Loucy (cell line): ENCODE measurements at regions not wholly inside any gene's neighbourhood (a gene's known extent, or its start where the extent isn't known, plus 50 kb on each side); places are given as distances from the start of the nearest gene placed in this dataset.

Source experiments
- H2AFZ ChIP-seq: fragments of 200-600 bp; sonication (generic); 2 replicates; pipeline ENCODE4 v1.6.0; 2016; ENCODE audit warnings: antibody characterized with exemption, mild to moderate bottlenecking, low read length, moderate library complexity
- H3F3A ChIP-seq: fragments of 200-600 bp; 2 replicates; pipeline ENCODE4 v1.6.0; 2016; ENCODE audit warnings: antibody characterized with exemption, low read depth, mild to moderate bottlenecking
- H3K27me3 ChIP-seq: fragments of 200-600 bp; sonication (generic); 2 replicates; pipeline ENCODE4 v1.6.1; 2014; ENCODE audit warnings: low read length, mild to moderate bottlenecking; ENCODE audit not compliant: insufficient read depth, poor library complexity, severe bottlenecking
- H3K36me3 ChIP-seq: fragments of 200-600 bp; sonication (generic); 2 replicates; pipeline ENCODE4 v1.6.1; 2016; ENCODE audit warnings: low read length; ENCODE audit not compliant: insufficient read depth
- H3K4me1 ChIP-seq: fragments of 200-600 bp; sonication (generic); 2 replicates; pipeline ENCODE4 v1.5.1; 2014; ENCODE audit warnings: low read length, mild to moderate bottlenecking; ENCODE audit not compliant: insufficient read depth, poor library complexity, severe bottlenecking
- H3K4me2 ChIP-seq: fragments of 200-600 bp; sonication (generic); 2 replicates; pipeline ENCODE4 v1.6.0; 2014; ENCODE audit warnings: antibody characterized with exemption, low read length, low read depth, mild to moderate bottlenecking; ENCODE audit not compliant: poor library complexity, severe bottlenecking
- H3K4me3 ChIP-seq: fragments of 200-600 bp; sonication (generic); 2 replicates; pipeline ENCODE4 v1.5.1; 2014; ENCODE audit warnings: low read length, mild to moderate bottlenecking, mixed read lengths; ENCODE audit not compliant: poor library complexity, severe bottlenecking
- H3K79me2 ChIP-seq: fragments of 200-600 bp; sonication (generic); 2 replicates; pipeline ENCODE4 v1.6.1; 2014; ENCODE audit warnings: low read length; ENCODE audit not compliant: insufficient read depth
- H3K9ac ChIP-seq: fragments of 200-600 bp; sonication (generic); 2 replicates; pipeline ENCODE4 v1.6.0; 2014; ENCODE audit warnings: mild to moderate bottlenecking, low read depth, low read length, moderate library complexity; ENCODE audit not compliant: poor library complexity, severe bottlenecking
- H3K9me2 ChIP-seq: fragments of 200-600 bp; sonication (generic); replicated peaks from 2 replicates; pipeline ENCODE4 v1.6.1; 2016; ENCODE audit warnings: low read depth, low read length, mixed read lengths
- H3K9me3 ChIP-seq: fragments of 200-600 bp; sonication (generic); 2 replicates; pipeline ENCODE4 v1.6.1; 2014; ENCODE audit warnings: mild to moderate bottlenecking, antibody characterized with exemption, low read length, low read depth; ENCODE audit not compliant: insufficient read depth
- H4K20me1 ChIP-seq: fragments of 200-600 bp; sonication (generic); 2 replicates; pipeline ENCODE4 v1.6.0; 2014; ENCODE audit warnings: antibody characterized with exemption, low read length, mild to moderate bottlenecking; ENCODE audit not compliant: insufficient read depth, poor library complexity, severe bottlenecking
- EZH2phosphoT487 ChIP-seq: fragments of 200-600 bp; IDR thresholded peaks from 2 replicates; pipeline ENCODE4 v1.6.1; 2018; ENCODE audit warnings: antibody characterized with exemption, mild to moderate bottlenecking, moderate library complexity, borderline replicate concordance
- TF ChIP-seq, protein P1 (sequence below): fragments of 200-600 bp; sonication (generic); conservative IDR thresholded peaks from 2 replicates; pipeline ENCODE4 v1.5.1; 2014; ENCODE audit warnings: mild to moderate bottlenecking, antibody characterized with exemption, low read length

DNA sequence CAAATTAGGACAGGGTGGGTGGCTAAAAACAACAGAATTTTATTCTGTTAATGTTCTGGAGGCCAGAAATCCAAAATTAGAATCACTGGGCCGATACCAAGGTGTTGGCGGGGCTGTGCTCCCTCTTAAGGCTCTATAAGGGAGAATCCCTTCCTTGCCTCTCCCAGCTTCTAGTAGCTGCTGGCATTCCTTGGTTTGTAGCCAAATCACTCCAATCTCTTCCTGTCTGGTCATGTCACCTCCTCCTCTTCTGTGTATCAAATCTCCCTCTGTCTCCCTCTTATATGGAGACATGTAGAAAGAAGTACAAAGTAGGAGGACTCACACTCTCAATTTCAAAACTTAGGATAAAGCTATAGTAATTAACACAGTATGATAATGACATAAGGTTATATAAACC, 102.9 kb upstream of the SIRPA start:
- Histone ChIP-seq H3K4me2 (no peak overlapping the region), H4K20me1 (no peaks in the 10 kb centered on the region), H3K4me1 (no peaks in the 10 kb centered on the region), H3K79me2 (no peaks in the 10 kb centered on the region), H3K9me3 (no peaks in the 10 kb centered on the region), H3K36me3 (no peaks in the 10 kb centered on the region), H3K9ac (no peak overlapping the region), H3K27me3 (no peaks in the 10 kb centered on the region), H2AFZ (no peak overlapping the region), H3K9me2 (no peaks in the 10 kb centered on the region), H3K4me3 (no peak overlapping the region), H3F3A (no peaks in the 10 kb centered on the region)
- no peak for TF ChIP-seq EZH2phosphoT487
- TF ChIP-seq, protein P1, sequence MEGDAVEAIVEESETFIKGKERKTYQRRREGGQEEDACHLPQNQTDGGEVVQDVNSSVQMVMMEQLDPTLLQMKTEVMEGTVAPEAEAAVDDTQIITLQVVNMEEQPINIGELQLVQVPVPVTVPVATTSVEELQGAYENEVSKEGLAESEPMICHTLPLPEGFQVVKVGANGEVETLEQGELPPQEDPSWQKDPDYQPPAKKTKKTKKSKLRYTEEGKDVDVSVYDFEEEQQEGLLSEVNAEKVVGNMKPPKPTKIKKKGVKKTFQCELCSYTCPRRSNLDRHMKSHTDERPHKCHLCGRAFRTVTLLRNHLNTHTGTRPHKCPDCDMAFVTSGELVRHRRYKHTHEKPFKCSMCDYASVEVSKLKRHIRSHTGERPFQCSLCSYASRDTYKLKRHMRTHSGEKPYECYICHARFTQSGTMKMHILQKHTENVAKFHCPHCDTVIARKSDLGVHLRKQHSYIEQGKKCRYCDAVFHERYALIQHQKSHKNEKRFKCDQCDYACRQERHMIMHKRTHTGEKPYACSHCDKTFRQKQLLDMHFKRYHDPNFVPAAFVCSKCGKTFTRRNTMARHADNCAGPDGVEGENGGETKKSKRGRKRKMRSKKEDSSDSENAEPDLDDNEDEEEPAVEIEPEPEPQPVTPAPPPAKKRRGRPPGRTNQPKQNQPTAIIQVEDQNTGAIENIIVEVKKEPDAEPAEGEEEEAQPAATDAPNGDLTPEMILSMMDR = no peak

DNA sequence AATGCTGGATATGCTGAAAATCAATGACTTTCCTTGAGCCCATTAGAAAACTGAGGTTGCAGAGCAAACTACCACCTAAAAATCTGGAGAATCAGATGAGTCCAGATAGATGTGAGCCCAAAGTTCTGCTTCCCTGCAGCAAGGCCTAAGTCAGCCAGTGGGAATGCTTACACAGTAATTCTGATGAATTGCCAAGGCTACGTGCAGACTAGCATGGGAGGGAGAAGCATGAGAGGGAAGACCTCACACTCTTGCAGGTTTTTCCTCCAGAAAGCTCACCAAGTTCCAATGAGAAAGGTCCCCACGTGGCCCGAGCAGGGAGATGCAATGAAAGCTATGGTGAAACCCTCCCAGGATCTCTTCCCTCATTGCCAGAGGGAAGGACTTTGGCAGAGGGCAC, 104.8 kb upstream of the SIRPA start:
- no peaks in the 10 kb centered on the region for H3K79me2 ChIP-seq
- no peaks in the 10 kb centered on the region for H3K9me2 ChIP-seq
- no peak overlapping the region for H3K4me2 ChIP-seq
- peaks cover 7% of the 10 kb centered on the region for H3K27me3 ChIP-seq
- H3K36me3 ChIP-seq = no peaks in the 10 kb centered on the region
- H3K9ac ChIP-seq = no peak overlapping the region
- H3K4me3 ChIP-seq = no peak overlapping the region
- TF ChIP-seq, protein P1 = no peak
- TF ChIP-seq EZH2phosphoT487 = no peak
- no peaks in the 10 kb centered on the region for H3K9me3 ChIP-seq
- no peaks in the 10 kb centered on the region for H3K4me1 ChIP-seq
- H4K20me1 ChIP-seq = no peaks in the 10 kb centered on the region
- no peak overlapping the region for H2AFZ ChIP-seq
- no peaks in the 10 kb centered on the region for H3F3A ChIP-seq

DNA sequence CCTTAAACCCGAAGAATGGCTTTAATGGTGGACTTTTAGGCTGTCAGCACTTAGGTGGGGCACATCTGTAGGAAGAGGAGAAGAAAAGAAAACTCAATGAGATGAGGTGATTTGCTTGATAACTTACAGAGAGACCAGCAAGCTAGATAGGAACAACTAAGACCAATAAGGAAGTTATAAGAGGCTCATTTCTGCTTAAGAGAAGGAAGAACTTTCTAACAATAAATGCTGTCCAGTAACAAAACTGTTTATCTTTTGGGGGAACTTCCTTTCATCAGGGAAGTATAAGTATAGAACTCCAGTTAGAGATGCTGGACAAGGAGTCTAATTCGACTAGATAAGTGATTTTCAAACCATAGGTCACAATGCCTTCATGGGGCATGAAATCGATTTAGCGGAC, 107.2 kb upstream of the SIRPA start:
- no peaks in the 10 kb centered on the region for H4K20me1 ChIP-seq
- no peak overlapping the region for H3K4me3 ChIP-seq
- H3F3A ChIP-seq = no peaks in the 10 kb centered on the region
- no peak overlapping the region for H2AFZ ChIP-seq
- H3K4me2 ChIP-seq = no peak overlapping the region
- TF ChIP-seq, protein P1 = no peak
- no peak for TF ChIP-seq EZH2phosphoT487
- H3K27me3 ChIP-seq = peaks cover 7% of the 10 kb centered on the region
- H3K79me2 ChIP-seq = no peaks in the 10 kb centered on the region
- H3K36me3 ChIP-seq = no peaks in the 10 kb centered on the region
- no peaks in the 10 kb centered on the region for H3K4me1 ChIP-seq
- H3K9ac ChIP-seq = no peak overlapping the region
- H3K9me3 ChIP-seq = no peaks in the 10 kb centered on the region
- no peaks in the 10 kb centered on the region for H3K9me2 ChIP-seq
